GM06990 (cell line): ENCODE measurements at regions not wholly inside any gene's neighbourhood (a gene's known extent, or its start where the extent isn't known, plus 50 kb on each side); places are given as distances from the start of the nearest gene placed in this dataset.

Source experiments
- DNase-seq: peaks from one replicate; pipeline ENCODE4 v3.0.0-alpha.2; 2011; ENCODE audit not compliant: insufficient read length; ENCODE audit errors: extremely low read depth
- H3K27me3 ChIP-seq: replicated peaks from 2 replicates; pipeline ENCODE4 v1.6.0; 2011; ENCODE audit warnings: low read length; ENCODE audit not compliant: control insufficient read depth, insufficient read depth
- H3K36me3 ChIP-seq: 2 replicates; pipeline ENCODE4 v1.5.1; 2011; ENCODE audit warnings: low read length; ENCODE audit not compliant: control insufficient read depth, insufficient read depth
- H3K4me3 ChIP-seq: replicated peaks from 2 replicates; pipeline ENCODE4 v1.5.1; 2011; ENCODE audit warnings: low read depth, mild to moderate bottlenecking, control low read depth, low read length
- TF ChIP-seq, protein P1 (sequence below): IDR thresholded peaks from 2 replicates; pipeline ENCODE4 v1.5.1; 2011; ENCODE audit warnings: low read length, control low read depth, mild to moderate bottlenecking, inconsistent platforms; ENCODE audit not compliant: insufficient read depth, poor library complexity, severe bottlenecking

DNA sequence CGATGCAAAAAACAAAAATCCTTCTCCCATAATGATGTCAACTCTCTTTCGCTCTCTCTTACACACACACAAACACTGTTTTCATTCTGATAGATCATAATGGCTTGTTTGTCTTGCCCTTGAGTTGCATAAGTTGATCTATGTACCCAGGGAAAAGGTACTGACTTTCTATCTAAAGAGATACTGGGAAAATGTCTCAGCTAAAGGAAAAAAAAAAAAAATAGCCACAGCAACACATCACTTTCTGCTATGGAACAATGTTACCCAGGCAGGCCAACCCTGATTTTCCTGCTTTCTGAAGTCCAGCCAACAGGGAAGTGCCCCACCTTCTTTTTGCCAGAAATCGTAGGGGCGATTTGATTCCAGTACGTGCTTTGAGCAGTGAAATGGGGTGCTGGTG lies 212.6 kb upstream of the ACTBL2 start:
- TF ChIP-seq, protein P1, sequence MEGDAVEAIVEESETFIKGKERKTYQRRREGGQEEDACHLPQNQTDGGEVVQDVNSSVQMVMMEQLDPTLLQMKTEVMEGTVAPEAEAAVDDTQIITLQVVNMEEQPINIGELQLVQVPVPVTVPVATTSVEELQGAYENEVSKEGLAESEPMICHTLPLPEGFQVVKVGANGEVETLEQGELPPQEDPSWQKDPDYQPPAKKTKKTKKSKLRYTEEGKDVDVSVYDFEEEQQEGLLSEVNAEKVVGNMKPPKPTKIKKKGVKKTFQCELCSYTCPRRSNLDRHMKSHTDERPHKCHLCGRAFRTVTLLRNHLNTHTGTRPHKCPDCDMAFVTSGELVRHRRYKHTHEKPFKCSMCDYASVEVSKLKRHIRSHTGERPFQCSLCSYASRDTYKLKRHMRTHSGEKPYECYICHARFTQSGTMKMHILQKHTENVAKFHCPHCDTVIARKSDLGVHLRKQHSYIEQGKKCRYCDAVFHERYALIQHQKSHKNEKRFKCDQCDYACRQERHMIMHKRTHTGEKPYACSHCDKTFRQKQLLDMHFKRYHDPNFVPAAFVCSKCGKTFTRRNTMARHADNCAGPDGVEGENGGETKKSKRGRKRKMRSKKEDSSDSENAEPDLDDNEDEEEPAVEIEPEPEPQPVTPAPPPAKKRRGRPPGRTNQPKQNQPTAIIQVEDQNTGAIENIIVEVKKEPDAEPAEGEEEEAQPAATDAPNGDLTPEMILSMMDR, result no peak
- Histone ChIP-seq H3K4me3 (no peak overlapping the region), H3K36me3 (no peaks in the 10 kb centered on the region), H3K27me3 (no peaks in the 10 kb centered on the region)
- DNase-seq, result no peak

DNA sequence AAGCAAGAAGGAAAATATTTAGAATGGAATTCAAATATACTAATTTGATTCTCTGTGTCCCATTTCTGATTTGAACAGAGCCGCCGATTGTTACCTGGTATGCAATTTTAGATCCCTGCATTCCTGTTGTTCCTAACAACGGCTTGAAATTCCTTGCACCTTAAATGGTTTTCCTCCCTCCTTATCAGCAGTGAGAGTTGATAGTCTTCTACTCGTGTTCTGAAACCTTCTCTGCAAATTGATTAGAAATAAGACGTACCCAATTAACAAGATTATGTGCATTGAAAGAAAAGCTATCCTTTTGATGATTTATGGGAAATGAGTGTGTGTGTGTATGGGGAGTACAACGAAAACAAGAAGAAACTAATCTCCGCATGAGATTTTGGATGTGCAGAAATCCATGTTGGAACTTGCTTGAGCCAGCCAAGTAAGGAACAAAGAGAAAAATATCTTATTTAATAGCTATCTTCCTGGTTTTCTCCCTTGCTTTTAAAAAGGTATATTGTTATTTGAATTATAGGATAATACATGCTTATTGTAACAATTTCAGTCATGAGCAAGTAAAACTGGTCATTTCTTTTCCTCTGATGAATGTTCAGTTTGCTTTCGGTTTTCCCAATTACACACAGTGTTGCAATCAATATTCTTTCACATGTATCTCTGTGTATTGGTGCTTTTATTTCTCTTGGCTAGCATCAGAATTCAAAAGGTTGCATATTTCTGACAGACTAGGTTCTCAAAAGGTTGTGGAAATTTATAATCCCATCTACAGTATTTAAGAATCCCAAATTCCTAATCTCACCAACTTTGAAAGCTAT lies 211.1 kb upstream of the ACTBL2 start:
- Histone ChIP-seq H3K36me3 (no peaks in the 10 kb centered on the region), H3K4me3 (no peak overlapping the region), H3K27me3 (no peaks in the 10 kb centered on the region)
- no peak for DNase-seq
- TF ChIP-seq, protein P1, result no peak

DNA sequence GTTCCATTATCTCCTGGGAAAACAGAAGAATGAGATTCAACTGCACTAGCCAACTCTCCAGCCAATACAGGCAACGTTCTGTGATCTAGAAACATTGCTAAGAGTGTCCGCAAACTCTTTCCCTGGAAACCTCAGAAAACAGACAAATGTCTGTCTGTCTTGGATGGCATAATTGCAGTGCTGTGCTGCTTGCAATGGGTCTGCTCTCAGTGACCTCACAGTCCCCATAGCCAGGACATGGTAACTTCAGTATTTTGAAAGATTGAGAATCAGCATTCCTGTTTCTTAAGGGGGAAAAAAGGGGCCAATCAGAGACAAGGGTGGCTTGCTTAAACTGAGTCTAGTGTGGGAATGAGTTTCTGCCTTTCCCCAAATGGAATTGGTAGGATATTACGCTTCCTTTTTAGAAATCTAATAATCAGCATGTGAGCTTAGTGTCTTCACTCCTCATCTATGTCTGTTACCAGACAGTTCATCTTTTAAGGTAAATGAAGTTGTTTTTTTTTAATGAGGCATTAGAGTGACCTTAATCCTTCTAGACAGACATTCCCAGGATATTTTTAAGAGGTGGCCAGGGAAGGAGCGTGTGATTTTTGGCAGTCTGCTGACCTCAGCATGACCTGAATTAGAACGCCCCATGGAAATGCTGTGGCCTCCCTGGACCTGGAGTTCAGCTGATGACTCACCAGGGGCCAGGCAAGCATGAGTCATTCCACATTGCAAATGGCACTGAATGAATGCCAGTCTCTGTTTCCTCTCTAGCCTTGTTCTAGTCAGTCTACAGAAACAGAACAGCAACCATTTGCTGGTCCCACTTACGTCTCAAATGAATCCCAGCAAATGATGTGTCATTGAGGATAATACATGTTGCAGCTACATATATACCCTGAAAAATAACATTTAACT lies 210.2 kb upstream of the ACTBL2 start:
- DNase-seq, result no peak

DNA sequence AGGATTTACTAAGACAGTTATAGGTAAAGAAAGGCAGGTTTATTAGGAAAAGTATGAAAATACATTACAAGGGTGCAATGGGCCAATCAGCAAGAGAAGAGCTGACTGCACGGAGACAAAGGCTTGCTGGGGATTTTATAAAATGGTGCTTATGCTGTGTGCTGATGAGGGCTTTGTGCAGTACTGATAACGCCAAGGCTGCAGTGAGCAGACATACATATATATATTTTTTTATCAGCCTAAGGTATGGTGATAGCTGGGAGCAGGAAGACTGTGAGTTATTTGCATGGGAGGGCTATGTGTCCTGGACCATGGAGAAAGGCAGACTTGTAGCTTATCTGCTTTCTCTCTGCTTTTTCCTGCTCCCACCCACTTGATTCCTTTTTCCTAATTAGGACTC lies 208.1 kb upstream of the ACTBL2 start:
- Histone ChIP-seq H3K4me3 (no peak overlapping the region), H3K36me3 (no peaks in the 10 kb centered on the region), H3K27me3 (no peaks in the 10 kb centered on the region)
- no peak for DNase-seq
- TF ChIP-seq, protein P1, result no peak

More for the DNA sequence above, 210.2 kb upstream of the ACTBL2 start:
- no peaks in the 10 kb centered on the region for H3K27me3 ChIP-seq
- TF ChIP-seq, protein P1, result no peak
- H3K36me3 ChIP-seq, result no peaks in the 10 kb centered on the region
- H3K4me3 ChIP-seq, result no peak overlapping the region

DNA sequence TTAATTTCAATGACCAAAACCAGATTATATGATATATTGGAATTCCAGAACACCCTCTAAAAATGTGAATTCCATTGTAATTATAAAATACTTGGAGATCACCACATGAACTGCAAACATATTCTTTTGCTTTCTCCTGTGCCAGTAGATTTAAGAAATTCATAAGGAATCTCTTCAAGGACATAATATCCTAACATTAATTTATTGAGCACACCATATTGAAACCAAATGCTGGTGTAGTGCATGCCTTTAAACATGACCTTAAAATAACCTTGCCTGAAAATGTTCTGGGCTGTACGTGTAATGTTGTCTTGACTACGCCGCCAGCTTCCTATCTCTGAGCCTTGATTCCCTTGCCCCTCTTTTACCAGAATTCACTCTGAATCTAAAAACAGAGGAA lies 205.0 kb upstream of the ACTBL2 start:
- TF ChIP-seq, protein P1, result no peak
- DNase-seq, result no peak
- no peaks in the 10 kb centered on the region for H3K36me3 ChIP-seq

More for the DNA sequence above, 205.0 kb upstream of the ACTBL2 start:
- Histone ChIP-seq H3K4me3 (no peak overlapping the region), H3K27me3 (no peaks in the 10 kb centered on the region)
